Mucosa of gallbladder (tissue), 1 donor: ENCODE measurements at regions not wholly inside any gene's neighbourhood (a gene's known extent, or its start where the extent isn't known, plus 50 kb on each side); places are given as distances from the start of the nearest gene placed in this dataset.
"Not testable (repeated sequence)": the region's sequence is repeated elsewhere in the genome, so short reads cannot be mapped to it uniquely, and the experiment has no call there.

Experiments used
- DNase-seq: peaks from one replicate; pipeline ENCODE4 v3.0.0-alpha.2; 2020; ENCODE audit warnings: low spot score
- donor health status: DM: no; HTN: no; CAD: no.

DNA sequence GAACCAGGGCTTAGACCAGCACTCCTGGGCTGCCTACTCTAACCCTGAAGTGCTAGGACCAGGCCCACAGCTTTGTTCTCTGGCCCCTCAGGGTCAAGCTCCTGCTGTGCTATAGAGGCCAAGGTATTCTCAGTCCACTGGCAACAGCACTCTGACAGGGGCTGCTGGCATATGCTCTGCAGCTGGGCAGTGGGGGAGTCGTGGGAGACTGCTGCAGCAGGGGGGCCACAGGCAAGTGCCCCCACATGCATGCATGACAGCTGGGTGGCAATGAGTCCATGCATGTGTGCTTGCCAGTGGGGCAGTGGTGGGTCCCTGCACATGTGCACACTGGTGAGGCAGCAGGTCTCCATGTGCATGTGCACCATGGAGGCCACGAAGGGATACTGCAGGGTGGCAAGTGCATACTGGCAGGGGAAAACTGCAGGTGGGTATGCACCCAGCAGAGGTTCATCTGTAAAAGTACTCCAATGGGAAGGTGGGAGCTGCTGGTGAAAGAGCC, 364.9 kb upstream of the IRAK1BP1 start:
- DNase-seq, result no peak

DNA sequence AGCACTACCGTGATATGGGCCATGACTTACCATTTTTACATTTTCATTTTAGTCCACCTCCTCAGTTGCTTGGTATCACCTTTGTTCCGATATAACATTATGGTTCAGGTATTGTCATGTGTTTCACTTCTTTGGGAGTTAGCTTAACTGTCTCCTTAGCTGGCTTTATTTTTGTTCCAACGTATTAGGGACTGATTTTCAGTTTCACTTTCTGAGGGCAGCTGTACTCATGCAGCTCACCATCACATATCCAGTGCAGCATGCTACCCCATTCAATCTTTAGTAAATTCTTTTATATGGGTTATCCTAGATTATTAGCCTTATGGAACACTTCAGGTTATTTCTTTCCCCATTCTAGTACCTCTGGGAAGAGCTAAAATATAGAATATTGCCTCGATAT, 362.2 kb upstream of the IRAK1BP1 start:
- DNase-seq, result no peak

DNA sequence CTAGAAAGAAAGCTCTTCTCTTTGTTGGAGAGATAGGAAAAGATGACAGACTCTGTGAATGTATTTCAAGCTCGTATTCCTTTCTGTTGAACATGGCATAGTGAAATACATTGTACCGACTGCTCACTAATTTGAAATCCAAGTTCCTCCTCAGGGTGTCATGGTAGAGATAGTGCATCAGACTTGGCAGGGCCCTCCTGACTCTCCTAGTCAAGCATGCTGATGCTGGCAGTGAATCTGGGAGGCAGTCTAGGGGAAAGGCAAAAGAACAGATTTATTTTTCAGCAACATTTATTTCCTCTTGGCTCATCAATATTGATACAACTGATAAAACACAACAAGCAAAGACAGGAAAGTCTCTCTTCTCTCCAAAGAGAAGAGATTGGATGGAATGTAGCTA, 356.3 kb upstream of the IRAK1BP1 start:
- no peak for DNase-seq

DNA sequence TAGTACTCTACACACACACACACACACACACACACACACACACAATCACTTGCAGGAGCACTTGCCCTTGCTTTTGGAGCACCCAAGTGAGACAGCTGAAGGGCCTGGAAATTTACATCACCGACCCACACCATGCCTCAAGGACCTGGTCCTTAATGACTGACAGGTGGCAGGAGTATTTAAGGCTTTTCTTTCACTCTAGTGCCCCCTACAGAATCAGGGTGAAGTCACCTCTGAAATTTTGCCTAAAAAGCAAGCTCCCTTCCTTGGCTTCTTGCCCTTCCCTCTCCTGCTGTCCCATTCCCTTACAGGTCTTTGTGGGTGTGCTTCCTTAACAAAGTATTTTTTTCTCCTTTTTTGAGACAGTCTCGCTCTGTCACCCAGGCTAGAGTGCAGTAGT, 353.5 kb upstream of the IRAK1BP1 start:
- no peak for DNase-seq

DNA sequence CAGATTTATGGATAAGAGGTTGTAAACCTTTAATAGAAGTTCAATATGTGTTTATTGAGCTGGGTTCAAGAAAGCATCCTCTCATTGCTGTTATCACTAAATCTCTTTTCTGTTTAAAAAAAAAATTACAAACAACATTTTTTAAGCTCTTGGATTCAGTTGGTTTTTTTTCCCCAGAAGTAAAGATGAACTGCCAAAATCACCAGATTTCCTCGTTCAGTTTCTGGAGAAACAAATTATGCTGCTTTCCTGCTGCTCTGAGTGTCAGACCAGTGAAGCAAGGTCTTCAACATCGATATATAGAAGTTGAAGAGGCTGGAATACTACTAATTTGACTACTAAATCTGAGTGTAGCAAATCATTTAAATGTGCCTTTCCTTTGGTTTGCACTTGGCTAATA, 352.1 kb upstream of the IRAK1BP1 start:
- no peak for DNase-seq

DNA sequence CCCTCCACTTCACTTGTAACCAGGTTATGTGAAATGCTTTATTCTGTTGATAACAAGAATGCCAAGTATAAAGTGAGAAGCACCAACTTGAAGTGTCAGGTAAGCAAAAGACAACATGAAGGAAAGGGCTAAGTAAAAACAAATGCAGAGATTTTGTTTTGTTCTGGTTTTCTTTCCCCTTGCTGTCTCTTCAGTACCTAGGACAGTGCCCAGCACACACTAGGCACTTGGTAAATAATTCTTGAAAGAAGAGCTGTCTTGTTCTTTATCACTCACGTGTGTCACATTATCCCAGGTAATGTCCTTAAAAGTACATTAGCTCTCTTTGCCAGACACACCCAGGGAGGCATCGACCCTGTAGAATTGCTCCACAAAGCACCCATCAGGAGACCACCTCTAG, 350.0 kb upstream of the IRAK1BP1 start:
- no peak for DNase-seq

DNA sequence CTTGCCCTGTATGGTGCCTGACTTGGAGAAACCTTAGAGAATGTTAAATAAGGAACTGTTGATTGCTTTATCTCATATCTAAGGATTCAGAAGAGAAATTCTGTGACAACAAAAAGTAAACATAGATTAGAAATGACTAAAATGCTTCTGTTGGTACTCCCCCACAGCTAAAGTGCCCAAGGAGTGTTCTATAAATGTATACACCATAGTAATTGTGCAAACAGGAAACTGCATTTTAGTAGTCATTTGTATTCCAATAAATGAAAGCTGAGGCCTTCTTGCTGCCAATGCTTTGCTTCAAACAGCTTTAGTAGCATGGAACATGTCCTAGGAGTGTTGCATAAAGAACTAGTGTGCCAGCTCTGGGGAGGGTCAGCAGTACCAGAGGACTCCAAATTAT, 343.7 kb upstream of the IRAK1BP1 start:
- no peak for DNase-seq

DNA sequence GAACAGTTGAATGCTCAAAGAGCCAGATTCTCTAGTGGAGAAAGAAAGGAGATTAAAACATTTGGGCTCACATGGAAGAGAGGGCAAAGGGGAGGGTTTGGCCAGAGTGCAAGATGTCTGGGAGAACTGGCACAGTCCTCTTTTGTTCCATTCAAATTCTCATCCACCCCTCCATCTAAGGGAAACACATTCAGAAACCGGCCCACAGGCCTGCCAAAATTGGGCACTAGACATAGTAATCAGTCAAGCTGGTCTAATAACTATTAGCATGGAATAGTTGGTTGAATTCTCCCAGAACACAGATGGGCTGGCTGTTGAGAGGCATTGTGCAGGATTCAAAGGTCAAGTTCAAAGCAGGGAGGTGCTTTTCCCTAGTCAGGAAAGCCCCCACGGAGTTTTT, 341.4 kb upstream of the IRAK1BP1 start:
- no peak for DNase-seq

DNA sequence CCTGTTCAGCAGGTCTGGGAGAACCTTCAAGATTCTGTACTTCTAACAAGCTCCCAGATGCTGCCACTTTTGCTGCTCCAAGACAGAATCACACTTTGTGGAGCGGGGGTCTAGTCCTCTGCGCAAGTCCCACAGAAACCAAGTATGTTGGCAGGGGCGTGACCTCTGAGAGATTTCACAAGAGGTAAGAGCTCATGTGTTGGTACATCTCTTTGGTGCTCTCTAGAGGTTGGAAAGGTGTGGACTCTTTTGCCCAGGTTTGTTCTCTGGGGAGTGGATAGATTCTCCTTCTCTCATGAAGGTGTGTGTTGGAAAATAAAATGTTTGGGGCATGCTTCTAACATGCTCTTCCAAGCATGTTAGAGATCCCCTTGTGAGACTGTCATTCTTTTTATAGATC, 340.9 kb upstream of the IRAK1BP1 start:
- DNase-seq, result no peak

DNA sequence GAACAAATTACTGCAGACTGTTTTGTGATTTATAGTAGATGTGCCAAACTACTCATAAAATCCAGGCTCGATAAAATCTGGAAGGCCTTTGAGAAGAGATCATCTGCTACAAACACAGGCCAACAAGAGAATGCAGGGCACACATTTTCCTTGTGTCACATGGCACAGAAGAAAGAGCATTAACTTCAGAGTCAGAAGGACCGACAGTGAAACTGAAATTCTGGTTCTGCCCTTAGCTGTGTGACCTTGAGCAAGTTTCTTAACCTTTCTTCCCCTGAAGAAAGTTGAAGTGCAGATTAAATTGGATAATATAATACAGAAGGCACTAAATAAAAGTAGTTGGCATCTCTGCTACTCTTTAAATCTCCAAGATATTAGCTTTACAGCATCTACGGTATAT, 338.4 kb upstream of the IRAK1BP1 start:
- DNase-seq, result no peak

DNA sequence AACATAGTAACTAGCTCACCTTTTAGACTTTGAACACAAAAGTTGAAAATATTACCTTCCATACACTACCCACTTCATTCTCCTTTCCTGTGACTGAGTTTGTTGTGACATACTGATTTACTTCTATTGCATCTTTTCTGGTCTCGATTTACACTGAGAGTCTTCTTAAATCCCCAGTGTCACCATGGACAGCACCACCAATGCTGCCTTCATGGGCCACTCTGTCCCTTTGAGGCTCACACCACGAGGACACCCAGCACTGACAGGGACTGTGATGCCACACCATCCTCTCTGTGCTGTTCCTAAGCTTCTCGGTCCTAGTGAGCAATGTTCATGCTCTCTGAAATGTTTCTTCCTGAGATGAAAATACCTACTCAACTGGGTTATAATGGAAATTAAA, 337.1 kb upstream of the IRAK1BP1 start:
- DNase-seq, result no peak

DNA sequence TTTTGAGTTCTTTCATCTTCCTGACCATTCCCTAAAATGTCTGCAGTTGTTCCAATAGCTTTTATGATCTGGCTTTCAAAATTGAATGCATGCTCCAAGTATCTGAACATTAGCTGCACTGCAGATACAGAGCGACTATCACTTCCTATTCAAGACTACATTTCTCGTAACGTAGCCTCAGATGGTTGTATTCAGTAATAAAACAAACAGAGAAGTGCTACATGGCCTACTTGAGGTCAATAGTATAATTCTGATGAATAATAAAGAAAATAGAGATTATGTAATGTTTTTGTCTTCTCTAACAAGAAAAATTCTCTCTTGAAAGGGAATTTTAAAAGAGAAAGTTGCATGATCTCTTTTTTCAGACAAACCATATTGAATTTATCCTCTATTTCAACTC, 333.9 kb upstream of the IRAK1BP1 start:
- no peak for DNase-seq

DNA sequence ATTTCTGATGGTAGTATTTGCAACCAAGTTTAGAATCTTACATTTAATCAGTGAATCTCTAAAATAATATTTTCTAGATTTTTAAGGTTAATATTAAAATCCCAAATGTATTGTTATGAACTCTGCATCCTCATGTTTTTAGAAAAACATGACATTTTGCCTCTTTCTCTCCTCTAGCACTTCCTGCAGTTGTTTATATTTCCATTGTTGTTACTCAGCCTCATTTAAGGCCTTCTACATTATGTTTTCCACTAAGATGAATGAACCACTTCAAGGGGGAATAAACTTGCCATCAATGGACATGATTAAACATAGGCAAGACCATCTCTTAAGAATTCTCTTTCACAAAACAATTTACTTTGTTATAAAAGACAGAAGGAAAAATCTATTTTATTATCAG, 333.5 kb upstream of the IRAK1BP1 start:
- no peak for DNase-seq

DNA sequence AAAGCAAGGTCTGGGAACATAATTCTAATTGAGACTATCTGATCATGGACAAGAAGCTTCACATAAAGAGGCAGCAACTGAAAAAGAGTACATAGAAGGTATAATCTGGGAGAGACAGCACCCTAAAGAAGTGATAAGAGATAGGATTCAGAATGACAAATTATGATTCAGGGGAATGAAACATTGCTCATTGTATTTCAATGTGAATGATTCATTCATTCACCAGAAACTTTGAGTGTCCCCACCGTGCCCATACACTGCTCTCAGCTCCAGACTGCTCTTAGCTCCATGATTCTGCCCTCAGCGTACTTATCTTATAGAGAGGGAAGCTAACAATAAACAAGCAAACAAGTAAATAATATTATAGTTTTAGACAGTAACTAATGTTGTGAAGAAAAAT, 329.3 kb upstream of the IRAK1BP1 start:
- no peak for DNase-seq

DNA sequence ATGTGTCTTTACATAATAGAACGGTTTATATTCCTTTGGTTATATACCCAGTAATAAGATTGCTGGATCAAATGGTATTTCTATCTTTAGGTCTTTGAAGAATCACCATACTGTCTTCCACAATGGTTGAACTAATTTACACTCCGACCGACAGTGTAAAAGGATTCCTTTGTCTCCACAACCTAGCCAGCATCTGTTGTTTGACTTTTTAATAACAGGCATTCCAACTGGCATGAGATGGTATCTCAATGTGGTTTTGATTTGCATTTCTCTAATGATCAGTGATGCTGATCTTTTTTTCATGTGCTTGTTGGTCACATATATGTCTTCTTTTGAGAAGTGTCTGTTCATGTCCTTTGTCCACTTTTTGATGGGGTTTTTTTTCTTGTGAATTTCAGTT, 319.7 kb upstream of the IRAK1BP1 start:
- DNase-seq, result not testable (repeated sequence)

DNA sequence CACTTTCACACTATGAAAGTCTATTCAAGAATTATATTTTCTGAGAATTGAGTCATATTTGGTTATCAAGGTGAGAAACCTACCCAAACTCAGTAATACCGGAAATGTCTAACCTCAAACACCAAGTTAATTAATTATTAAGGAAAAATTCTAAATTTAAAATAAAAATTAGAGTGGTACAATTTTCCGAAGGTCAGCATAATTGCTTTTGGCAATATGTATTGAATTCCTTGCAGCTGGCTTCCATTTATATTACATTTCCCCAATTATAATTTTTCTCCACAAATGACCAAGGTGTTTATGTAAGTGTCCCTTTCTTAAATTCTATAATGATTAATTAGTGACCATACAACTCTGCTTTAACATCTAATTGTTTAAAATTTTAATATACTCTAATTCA, 316.0 kb upstream of the IRAK1BP1 start:
- DNase-seq, result no peak

DNA sequence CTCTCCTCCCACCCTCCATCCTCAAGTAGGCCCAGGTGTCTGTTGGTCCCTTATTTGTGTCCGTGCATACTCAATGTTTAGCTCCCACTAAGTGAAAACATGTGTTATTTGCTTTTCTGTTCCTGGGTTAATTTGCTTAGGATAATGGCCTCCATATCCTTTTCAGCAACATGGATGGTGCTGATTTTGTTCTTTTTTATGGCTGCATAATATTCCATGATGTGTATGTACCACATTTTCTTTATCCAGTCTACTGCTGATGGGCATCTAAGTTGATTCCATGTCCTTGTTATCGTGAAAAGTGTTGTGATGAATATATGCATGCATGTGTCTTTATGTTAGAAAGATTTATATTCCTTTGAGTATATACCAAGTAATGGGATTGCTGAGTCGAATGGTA, 314.9 kb upstream of the IRAK1BP1 start:
- DNase-seq, result no peak

DNA sequence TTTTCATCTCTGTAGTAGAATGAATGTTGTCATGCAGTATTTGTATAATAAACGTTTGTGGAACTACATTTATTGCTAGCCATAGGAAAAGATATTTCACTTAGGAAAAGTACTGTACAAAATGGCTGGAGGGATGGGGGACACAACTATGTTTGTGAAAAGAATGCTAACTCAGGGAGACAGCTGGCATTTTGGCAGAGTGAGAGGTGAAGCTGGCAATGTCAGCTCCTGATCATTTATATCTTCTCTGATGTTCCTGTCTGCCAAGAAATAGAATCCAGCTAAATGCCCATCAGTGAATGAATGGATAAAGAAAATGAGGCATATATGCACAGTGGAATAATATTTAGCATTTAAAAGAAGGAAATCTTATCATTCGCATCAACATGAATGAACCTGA, 313.0 kb upstream of the IRAK1BP1 start:
- DNase-seq, result no peak

DNA sequence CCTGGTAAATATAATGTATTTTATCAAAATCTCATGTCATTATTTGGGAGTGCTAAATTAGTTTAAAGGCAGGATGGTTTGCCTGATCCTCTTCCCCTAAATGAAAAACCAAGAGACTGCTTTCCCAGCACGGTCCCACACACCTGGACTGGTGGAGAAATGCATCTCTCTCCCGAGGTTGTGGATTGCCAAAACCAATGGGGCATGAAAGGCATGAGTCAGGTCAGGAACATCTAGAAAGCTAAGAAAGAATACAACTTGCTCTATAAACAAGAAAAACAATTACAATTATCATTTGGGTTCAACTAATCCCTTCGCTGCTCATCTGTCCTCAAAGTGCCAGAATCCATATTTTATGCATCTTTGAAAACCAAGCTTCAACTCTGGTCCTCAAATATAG, 308.3 kb upstream of the IRAK1BP1 start:
- DNase-seq, result no peak

DNA sequence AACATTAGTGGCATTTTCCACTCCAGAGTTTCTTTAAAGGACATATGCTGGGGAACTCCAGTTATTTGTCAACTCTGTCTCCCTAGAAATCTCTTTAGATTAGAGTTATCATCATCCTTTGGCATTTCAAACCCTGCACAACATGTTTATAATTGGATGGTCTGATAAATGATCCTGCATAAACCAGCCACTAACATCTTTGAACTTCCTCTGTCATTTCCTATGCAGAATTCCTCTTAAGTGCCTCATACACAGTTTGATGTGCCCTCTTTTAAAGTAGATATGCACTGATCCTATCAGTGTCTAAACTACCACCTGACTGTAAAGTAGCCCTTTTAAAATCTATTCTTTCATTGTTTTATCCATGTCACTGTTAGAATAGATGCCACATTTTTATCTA, 306.3 kb upstream of the IRAK1BP1 start:
- DNase-seq, result no peak

DNA sequence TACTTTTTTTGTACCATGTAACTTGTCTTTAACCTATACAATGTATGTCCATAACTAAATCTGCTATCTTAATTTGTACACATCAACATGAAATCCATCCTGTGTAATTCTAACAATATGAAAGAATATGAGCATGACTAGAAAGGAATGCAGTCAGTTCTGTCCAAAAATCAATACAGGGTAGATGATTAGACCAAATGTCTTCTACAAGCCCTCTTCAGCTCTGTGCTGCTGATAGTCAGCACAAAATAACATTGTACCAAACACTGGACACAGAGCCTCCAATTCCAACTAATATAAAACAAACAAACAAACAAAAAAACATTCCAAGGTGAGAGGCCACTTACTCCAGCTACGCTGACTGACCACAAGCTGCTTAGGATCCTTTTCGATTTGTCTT, 301.4 kb upstream of the IRAK1BP1 start:
- no peak for DNase-seq

DNA sequence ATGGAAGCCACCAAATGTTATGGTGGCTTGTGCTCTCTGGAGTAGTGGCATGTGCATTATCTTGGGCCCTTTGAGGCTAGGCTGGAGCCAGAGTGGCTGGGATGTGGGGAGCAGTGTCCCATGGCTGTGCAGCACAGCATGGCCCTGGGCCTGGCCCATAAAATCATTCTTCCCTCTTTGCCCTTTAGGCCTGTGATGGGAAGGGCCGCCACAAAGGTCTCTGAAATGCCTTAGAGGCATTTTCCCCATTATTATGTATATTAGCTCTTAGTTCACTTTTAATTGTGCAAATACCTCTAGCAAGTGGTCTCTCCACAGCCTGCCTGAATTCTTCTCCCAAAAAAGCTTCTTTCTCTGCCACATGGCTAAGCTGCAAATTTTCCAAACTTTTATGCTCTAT, 297.3 kb upstream of the IRAK1BP1 start:
- DNase-seq, result no peak

DNA sequence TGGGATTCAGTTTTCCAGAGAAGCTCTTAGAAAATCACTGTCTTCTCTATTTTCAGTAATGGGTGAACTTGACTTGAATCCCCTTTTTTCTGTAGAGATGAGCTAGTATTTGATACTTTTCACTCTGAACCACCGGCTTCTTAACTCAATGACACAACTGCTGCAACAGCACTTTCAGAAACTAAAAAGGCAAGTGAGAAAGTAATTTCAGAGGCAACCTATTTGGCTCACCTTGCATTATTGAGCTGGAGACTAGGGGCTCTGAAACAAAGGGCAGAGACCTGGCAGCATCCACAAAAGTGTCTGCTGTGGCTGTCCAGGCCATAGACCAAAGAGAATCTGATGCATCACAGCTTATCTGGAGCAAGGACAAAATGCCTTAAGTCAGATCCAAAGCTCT, 289.8 kb upstream of the IRAK1BP1 start:
- no peak for DNase-seq

DNA sequence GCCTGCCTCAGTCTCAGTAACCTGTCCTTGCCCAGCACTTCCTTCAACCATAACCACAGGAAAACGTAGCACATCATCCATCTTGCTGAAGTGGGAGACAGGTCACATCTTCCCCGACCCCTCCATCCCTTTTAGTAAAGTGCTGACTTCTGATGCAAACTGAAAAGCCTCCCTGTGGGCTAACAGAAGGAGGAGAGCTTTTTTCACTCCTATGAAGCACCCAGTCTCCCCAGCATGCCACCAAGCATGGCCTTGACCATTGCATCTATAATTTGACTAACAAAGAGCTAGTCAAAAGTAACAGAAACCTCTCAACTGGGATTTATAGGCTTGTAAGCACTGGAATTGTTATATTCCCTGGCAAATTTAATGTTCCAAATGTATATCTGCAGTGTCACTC, 288.9 kb upstream of the IRAK1BP1 start:
- DNase-seq, result no peak

DNA sequence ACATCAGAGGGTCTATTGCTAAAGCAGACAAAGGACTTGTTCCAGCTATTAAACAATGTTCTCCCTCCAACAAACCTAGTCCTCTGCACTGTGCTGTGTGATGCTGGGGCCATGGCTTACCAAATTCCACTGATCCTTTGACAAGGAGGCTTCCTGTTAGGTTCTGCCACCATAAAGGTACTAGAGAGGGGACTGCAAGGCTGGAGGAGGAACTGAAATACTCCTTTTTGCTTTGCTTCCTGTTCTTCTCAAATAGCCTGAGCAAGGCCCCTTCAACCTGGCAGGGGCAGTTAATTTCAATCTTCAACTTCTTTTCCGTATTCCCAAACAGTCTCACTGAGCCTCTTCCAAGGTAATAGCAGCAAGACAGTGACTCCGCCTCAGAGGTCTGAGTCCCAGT, 286.4 kb upstream of the IRAK1BP1 start:
- DNase-seq, result no peak
